Prostate gland (tissue), 2 donors: ENCODE measurements at regions not wholly inside any gene's neighbourhood (a gene's known extent, or its start where the extent isn't known, plus 50 kb on each side); places are given as distances from the start of the nearest gene placed in this dataset.
"Not testable (repeated sequence)": the region's sequence is repeated elsewhere in the genome, so short reads cannot be mapped to it uniquely, and the experiment has no call there.

Experiments used
- CTCF ChIP-seq, 4 experiments: fragments of 200-600 bp in 2 of 4; fragments of 450-650 bp in 2 of 4; sonication (generic) in 2 of 4; IDR thresholded peaks; 1 replicate in 3 of 4; 2 replicates in 1 of 4; pipeline ENCODE4 v1.5.1; 2016 to 2019; ENCODE audit warnings: antibody characterized with exemption in 4 of 4, mild to moderate bottlenecking in 2 of 4, moderate library complexity in 2 of 4
- POLR2A ChIP-seq: fragments of 450-650 bp; IDR thresholded peaks from one replicate; pipeline ENCODE4 v1.6.1; 2016; ENCODE audit warnings: antibody characterized with exemption, mild to moderate bottlenecking
- POLR2AphosphoS5 ChIP-seq: sonication (generic); formaldehyde crosslinking; IDR thresholded peaks from one replicate; pipeline ENCODE4 v1.6.1; 2017; ENCODE audit warnings: antibody characterized with exemption

DNA sequence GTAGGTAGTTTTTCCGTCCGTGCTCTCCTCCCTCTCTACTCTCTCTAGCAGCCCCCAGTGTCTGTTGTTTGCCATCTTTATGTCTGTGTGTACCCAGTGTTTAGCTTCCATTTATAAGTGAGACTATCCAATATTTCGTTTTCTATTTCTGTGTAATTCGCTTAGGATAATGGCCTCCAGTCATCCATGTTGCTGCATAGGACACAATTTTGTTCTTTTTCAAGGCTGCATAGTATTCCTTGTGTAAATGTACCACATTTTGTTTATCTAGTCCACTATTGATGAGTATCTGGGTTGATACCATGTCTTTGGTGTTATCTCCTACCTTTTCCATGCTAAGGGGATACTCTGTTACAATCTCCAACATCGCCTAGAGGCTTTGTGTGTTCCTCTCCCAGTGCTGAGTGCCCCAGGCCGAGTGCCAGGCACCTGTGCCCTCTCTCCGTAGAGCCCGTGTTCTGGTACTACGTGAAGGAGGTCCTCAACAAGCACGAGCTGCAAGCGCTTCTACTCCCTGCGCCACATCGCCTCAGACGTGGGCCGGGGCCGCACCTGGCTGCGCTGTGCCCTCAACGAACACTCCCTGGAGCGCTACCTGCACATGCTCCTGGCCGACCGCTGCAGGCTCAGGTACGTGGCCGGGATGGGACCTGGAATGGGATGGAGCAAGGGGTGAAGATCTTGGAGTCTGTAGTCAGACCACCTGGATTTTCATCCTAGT lies 51.0 kb downstream of the NPIPB11 start:
- TF ChIP-seq CTCF (IDR thresholded peaks at IDR 0.05); POLR2A; POLR2AphosphoS5: not testable (repeated sequence)
